Right kidney (tissue), 1 donor: ENCODE measurements at regions not wholly inside any gene's neighbourhood (a gene's known extent, or its start where the extent isn't known, plus 50 kb on each side); places are given as distances from the start of the nearest gene placed in this dataset.
"Not testable (repeated sequence)": the region's sequence is repeated elsewhere in the genome, so short reads cannot be mapped to it uniquely, and the experiment has no call there.

Experiments used
- DNase-seq: peaks from one replicate; pipeline ENCODE4 v3.0.0-alpha.2; 2016

GRCh38 chr10:8618834-8619233 lies 564.3 kb downstream of the GATA3 start:
- DNase-seq, result no peak

DNA sequence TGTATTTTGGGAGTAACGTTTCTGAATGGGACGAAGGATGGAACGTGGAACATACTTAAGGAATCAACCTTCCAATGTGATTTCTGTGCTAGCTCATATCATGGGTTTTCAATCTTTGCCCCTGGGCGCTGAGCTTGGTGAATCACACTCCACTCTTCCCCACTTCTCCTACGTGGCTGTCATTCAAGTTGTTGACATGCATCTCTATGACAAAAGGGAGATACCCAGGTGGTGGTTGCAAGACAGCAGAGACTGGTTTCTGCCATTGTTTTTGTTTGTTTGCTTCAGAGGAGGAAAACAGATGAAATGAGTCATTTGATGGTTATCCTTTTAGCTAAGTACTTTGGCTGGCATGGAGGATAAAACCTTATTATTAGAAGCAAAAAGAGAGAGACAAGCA lies 573.9 kb downstream of the GATA3 start:
- no peak for DNase-seq

DNA sequence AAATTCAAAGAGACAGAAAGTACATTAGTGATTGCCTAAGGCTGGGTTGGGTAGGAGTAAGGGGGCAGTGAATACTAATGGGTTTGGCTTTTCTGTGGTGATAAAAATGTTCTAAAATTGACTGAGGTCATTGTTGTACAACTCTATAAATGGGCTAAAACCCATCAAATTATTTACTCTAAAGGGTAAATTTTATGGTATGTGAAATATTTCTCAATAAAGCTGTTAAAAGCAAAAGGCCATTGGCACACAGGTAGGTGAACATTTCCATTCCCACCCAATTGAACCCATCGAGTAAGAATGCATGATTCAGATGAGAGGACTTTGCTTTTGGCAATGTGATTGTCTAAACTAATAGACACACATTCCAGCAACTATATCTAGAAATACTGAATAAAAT lies 579.4 kb downstream of the GATA3 start:
- no peak for DNase-seq

DNA sequence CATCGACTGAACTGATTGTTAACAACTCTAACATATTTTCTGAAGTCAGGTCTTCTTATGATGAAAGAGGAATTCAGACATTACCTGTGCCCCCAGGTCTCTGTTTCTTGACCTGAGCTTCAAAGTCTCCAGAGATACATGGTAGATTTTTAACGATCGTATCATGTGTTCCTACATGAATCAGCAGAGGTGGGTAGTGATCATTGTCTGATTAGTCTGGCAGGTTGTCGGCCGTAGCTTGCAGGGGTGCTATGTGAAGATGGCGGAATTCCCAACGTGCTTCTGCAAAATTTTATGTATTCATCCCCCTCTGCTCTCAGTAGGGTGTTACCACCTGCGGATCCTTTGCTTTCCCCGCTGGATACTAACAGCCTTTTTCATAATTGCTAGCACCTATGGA lies 581.9 kb downstream of the GATA3 start:
- no peak for DNase-seq

GRCh38 chr10:8637640-8638039 lies 583.2 kb downstream of the GATA3 start:
- DNase-seq, result no peak

GRCh38 chr10:8638088-8638672 lies 583.7 kb downstream of the GATA3 start:
- no peak for DNase-seq

GRCh38 chr10:8639486-8640185 lies 585.1 kb downstream of the GATA3 start:
- DNase-seq, result no peak

DNA sequence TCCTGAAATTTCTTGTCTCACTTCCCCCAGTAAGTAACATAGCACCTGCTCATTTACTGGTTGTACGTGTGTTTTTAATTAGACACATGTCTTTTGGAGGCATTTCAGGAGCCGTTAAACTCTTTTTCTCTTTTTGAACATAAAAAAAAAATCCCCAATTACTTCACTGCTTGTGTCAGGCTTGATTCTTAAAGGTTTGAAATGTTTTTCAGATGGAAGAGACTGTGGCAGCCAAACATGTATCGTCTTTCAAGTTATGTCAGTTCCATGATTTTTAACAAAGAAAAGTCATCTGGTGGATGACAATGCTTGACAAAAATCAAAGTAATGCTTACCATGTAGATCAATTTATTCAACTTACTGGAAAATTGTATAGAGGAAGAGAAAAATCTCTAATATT lies 585.8 kb downstream of the GATA3 start:
- DNase-seq, result no peak

- DNase-seq, result no peak
Observed at GRCh38 chr10:8640878-8641277, 586.4 kb downstream of the GATA3 start.

- no peak for DNase-seq
Observed at GRCh38 chr10:8656261-8656660, 601.8 kb downstream of the GATA3 start.

DNA sequence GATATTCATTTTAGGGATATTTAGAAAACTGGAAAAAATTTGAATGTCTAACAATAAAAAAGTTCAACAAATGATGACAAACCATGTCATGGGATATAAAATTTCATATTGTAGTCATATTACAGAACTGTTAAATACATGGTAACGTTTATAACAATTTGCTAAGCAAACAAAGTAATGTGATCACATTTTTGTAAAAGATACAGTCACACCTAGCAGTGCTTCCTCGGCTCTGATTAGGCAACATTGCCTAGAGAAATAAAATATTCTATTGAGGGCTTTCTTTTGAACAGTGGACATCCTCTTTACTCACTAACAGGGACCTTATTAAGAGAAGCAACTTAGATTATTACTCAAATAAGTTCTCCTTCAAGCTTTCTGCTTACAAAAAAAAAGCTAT lies 605.5 kb downstream of the GATA3 start:
- no peak for DNase-seq

DNA sequence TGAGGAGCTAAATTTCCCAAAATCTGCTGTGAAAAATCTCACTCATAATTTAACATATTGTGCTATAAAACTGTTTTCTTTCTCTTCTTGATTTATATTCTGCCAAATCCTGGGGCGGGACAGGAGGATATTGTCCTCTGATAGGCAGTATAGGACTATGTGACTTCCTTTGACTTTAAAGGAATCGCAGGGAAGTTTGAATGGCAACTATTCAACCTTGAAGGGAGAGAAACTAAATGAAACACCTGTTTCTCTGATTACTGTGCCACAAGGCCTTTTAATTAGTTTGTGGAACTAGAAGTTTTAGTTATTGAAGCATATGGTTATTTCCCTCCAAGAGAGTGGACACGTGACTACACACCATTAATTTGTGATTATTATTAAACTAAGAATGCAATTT lies 607.4 kb downstream of the GATA3 start:
- DNase-seq, result no peak

GRCh38 chr10:8663131-8663530 lies 608.6 kb downstream of the GATA3 start:
- no peak for DNase-seq

- no peak for DNase-seq
Observed at GRCh38 chr10:8665322-8665721, 610.8 kb downstream of the GATA3 start.

DNA sequence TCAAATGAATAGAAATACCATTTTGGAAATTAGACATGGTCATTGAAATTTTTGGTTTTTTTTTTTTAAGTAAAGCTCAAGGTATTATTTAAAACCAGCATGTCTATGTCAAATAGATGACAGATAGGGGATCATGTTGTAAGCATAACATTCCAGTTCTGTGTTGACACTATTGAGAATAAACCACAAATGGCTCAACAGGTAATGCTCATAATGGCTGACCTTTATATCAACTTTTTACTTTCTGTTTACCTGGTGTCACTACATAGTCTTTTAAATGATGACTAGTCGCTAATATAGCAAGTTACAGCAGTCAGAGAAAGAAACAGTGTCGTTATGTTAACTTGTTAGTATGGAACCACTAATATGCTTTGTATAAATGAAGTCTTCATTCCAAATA lies 616.0 kb downstream of the GATA3 start:
- DNase-seq, result no peak

DNA sequence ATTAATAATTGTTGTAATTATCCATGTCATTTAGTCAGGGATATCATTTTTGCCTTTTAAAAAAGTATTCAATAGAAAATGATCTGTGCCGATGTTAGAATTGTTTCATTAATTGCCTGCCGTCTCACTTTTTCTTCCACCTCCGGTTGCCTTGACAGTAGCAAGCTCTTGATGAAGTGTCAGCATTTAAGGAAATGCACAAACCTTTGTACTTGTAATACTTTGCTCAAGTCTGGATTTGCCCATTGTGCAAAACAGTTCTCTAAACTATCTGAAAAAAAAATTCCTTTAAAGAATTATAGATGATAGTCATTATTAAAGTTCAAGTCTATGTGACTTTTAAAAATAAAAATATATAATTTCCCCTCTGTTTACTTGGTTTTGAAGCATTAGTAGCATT lies 619.7 kb downstream of the GATA3 start:
- DNase-seq, result no peak

DNA sequence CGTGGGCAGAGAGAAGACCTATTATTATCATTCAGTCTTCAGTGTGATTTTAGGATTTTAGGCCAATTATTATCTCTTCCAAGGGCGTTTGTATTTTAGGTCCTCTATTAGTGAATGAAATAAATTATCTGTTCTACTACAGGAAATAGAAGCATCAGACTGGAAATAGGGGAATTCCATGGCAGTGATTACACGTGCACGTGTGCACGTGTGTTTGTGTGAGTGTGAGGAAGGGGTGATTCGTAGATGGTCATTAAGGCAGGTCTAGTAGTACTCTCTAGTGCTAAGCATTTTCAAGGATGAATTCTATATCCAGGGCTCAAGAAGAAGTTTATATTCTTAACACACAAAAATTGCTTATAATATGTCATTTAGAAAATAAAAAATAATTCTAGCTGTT lies 623.2 kb downstream of the GATA3 start:
- no peak for DNase-seq

DNA sequence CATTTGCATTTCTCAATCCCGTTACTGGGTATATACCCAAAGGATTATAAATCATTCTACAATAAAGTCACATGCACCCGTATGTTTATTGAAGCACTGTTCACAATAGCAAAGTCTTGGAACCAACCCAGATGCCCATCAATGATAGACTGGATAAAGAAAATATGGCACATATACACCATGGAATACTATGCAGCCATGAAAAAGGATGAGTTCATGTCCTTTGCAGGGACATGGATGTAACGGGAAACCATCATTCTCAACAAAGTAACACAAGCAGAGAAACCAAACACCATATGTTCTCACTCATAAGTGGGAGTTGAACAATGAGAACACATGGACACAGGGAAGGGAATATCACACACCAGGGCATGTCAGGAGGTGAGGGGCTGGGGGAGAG lies 630.4 kb downstream of the GATA3 start:
- DNase-seq, result not testable (repeated sequence)

- DNase-seq, result no peak
Observed at GRCh38 chr10:8688881-8689280, 634.4 kb downstream of the GATA3 start.

DNA sequence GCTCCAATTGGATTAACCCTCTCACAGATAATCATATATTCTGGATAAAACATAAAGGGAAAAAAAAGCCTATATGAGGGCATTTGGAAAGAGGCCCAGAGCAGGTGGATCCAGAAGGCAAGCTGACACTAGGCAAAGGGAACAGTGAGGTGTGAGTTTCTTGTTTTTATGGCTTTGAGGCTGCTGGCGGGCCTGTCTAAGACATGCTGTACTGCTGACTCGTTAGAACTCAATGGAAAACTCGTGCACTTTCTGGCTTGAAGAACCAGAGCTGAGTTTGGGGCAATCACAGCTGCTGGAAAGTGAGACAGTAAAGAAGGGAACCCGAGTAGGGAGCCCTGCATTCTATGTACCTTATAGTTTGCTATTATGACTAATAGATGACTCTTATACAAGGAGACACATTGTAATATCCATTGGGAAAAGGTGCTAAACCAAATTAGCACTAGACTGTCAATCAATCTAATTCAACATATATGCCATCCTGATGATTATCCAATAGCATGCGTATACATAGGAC lies 637.1 kb downstream of the GATA3 start:
- DNase-seq, result no peak

DNA sequence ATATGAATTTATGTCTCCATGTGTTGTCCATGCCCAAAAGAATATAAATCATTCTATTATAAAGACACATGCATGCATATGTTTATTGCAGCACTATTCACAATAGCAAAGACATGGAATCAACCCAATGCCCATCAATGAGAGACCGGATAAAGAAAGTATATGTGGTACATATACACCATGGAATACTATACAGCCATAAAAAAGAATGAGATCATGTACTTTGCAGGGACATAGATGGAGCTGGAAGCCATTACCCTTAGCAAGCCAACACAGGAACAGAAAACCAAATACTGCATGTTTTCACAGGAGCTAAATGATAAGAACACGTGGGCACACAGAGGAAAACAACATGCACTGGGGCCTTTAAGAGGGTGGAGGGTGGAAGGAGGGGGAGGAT lies 639.1 kb downstream of the GATA3 start:
- DNase-seq, result not testable (repeated sequence)

DNA sequence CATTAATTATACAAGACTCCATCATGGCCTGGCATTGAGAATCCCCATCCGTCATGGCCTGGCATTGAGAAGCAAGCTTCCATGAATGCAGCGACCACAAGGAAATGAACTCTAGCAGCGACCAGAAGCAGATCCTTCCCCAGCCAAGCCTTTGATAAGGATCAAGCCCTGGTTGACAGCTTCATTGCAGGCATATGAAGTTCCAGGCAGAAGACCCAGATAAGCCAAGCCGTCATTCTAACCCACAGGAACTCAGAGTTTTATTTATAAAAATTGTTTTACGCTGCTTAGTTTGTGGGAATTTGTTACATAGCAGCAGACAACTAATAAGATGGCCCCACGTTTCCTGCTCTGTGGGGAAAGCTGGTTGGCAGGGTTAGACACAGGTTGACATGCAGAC lies 642.3 kb downstream of the GATA3 start:
- no peak for DNase-seq

- no peak for DNase-seq
Observed at GRCh38 chr10:8700689-8701088, 646.2 kb downstream of the GATA3 start.

GRCh38 chr10:8702181-8702580 lies 647.7 kb downstream of the GATA3 start:
- DNase-seq, result no peak
